ENCODE measurements at regions not wholly inside any gene's neighbourhood (a gene's known extent, or its start where the extent isn't known, plus 50 kb on each side); places are given as distances from the start of the nearest gene placed in this dataset.
"Not testable (repeated sequence)": the region's sequence is repeated elsewhere in the genome, so short reads cannot be mapped to it uniquely, and the experiment has no call there.

DNA sequence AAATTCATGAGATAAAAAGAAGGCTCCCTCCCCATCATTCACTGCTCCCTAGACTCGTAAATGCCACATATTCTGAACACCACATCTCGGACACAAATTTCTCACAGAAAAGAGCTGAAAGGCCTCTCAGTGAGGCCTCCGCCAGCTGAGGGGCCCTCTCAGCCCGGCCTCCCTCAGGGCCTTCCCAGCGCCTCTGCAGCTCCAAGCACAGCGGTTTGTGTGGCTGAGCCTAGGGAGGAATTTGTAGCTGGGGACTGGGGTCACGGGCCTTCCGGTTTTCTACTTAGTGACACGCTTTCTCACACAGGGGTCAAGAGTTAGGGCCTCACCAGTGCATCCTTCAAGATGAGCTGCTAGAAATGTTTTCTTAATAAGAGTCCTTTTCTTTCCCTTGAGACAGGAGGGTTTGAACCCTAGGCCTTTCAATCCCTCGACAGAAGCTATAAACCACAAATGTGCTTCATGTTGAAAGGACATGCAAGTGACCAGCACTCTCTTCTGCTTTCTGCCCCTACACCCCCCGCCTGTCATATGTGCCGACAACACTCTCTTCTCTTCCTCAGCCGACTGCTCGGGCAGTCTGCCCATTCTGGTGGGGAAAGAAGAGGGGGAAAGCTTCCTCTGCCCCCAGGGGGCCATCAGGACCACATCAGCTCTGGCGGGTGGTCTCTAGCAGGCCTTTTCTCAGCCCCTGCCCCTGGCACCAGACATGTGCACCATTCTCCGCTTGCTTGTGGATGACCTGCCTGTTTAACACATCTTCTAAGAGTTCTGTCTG lies 104.9 kb downstream of the CHIC2 start:
- no peak for TF ChIP-seq Cebpa-rat (IDR thresholded peaks at IDR 0.05)
- no peak overlapping the region for H3K27ac ChIP-seq
- no peak overlapping the region for H3K4me2 ChIP-seq
- no peaks in the 10 kb centered on the region for H3K27me3 ChIP-seq
- no peak overlapping the region for H3K4me3 ChIP-seq
- no peaks in the 10 kb centered on the region for H3K9me3 ChIP-seq
- H3K36me3 ChIP-seq, result no peaks in the 10 kb centered on the region
- no peaks in the 10 kb centered on the region for H4K20me1 ChIP-seq
- H3K4me1 ChIP-seq, result no peaks in the 10 kb centered on the region
- no peak overlapping the region for H3K9ac ChIP-seq

DNA sequence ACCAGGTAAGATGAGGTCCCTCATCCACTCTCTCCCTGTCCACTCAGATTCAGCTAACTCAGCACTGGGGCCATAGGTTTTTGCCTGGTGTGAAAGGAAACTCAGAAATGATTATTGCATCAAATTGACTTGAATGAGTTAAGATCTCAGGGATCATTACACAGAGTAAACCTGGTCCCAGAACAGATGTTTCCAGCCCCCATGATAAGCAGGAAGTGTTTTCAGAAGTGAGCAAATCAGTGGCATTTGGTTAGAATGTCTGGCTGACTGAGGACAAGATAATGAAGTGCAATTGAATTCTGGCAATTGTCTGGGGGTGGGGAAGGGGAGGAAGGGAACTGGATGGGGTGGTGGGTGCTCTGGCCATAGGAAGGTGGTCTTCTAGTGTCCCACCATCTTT lies 108.0 kb downstream of the CHIC2 start:
- Histone ChIP-seq H3K27ac (no peak overlapping the region), H3K36me3 (no peaks in the 10 kb centered on the region), H3K9me3 (no peaks in the 10 kb centered on the region), H3K4me2 (no peak overlapping the region), H4K20me1 (no peaks in the 10 kb centered on the region), H3K9ac (no peak overlapping the region), H3K4me3 (no peak overlapping the region), H3K4me1 (no peaks in the 10 kb centered on the region), H3K27me3 (no peaks in the 10 kb centered on the region)
- TF ChIP-seq Cebpa-rat (IDR thresholded peaks at IDR 0.05), result no peak

DNA sequence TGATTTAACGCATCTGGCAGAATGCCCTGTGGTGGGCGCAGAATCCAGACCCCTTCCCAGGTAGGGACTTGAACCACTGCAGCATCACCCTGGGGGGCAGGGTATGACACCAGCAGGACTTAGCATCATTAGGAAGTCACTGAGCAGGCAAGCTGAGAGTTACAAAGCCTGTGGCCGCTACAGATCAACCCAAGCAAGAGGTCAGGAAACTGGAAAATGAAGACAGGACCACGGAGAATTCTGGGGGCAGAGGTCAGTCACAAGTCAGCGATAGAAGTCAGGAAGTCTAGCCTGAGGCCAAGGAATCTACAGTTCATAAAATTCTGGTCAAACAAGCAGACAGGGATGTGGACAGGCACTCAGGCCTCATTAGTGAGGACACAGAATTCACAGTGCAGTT lies 108.4 kb downstream of the CHIC2 start:
- Histone ChIP-seq H3K9me3 (no peaks in the 10 kb centered on the region), H3K4me2 (no peak overlapping the region), H3K4me1 (no peaks in the 10 kb centered on the region), H3K9ac (no peak overlapping the region), H3K36me3 (no peaks in the 10 kb centered on the region), H3K27me3 (no peaks in the 10 kb centered on the region), H3K27ac (no peak overlapping the region), H4K20me1 (no peaks in the 10 kb centered on the region), H3K4me3 (no peak overlapping the region)
- TF ChIP-seq Cebpa-rat (IDR thresholded peaks at IDR 0.05), result no peak

DNA sequence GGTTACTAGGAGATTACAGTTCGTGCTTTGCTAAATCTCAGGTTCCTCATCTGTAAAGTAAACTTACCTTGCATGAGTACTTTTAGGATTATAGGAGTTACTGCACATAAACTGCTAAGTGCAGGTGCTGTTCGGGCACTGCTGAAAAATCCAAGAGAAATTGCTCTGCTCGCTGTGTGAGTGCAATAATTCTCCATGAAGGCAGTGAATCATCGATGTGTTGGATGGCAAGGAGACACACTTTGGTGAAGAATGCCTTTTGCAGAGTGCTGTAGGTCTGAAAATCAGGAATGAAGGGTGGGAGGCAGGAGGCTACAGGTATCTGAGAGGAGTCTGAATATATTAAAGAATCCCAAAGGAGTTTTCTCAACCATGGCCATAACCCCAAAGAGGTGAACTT lies 113.0 kb downstream of the CHIC2 start:
- no peak overlapping the region for H3K9ac ChIP-seq
- H4K20me1 ChIP-seq, result no peaks in the 10 kb centered on the region
- no peaks in the 10 kb centered on the region for H3K36me3 ChIP-seq
- no peaks in the 10 kb centered on the region for H3K27me3 ChIP-seq
- H3K27ac ChIP-seq, result no peak overlapping the region
- H3K4me3 ChIP-seq, result no peak overlapping the region
- no peak for TF ChIP-seq Cebpa-rat (IDR thresholded peaks at IDR 0.05)
- H3K9me3 ChIP-seq, result no peaks in the 10 kb centered on the region
- H3K4me2 ChIP-seq, result no peak overlapping the region
- H3K4me1 ChIP-seq, result no peaks in the 10 kb centered on the region

DNA sequence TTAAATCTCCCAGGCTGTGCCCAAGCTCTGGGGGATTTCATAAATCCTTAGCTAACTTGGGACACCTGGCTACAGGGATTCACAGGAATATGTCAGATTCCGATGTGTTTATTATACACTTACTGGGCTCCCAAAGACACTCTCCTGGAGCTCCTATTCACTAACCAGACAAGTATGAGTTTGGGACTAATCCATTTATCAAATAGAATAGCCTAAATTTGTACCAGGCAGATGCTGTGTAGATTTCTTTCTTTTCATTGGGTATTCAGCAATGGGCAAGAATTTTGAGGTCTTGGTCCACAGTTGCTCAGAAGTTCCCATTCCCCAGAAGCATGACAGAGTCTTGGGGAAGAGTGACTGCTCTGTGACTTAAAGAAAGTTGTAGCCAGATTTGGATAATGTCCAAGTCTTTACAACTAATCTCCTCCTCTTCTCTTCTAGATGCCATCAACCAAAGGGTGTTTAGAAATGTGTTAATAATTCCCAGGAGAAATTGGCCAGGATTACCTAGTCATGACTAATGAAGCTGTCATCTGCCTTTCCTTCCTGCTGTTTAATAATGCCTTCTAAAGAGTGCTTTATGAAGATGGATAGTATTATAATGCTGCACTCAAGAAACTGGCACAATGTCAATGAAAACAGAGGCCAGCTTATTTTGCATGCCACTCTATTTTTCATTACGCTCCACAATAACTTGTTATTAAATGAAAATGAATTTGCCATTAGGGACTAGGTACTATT lies 120.9 kb downstream of the CHIC2 start:
- no peak overlapping the region for H3K27ac ChIP-seq
- no peak overlapping the region for H3K4me3 ChIP-seq
- no peak overlapping the region for H3K9ac ChIP-seq

DNA sequence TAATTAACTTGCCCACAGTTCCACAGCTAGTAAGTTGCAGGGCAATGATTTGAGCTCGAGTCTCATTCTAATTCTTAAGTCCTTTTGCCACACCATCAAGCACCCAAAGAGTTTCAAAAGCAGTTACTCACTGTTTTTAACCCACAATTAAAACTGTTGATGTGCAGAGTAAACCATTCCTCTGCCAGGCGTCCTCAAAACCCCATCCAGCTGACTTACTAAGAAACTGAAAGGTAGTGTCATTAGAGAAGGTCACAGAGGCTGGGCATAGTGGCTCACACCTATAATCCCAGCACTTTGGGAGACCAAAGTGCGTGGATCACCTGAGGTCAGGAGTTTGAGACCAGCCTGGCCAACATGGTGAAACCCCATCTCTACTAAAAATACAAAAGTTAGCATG lies 121.7 kb downstream of the CHIC2 start:
- Histone ChIP-seq H3K27ac (no peak overlapping the region), H3K9ac (no peak overlapping the region), H3K9me3 (peaks cover 19% of the 10 kb centered on the region), H4K20me1 (no peaks in the 10 kb centered on the region), H3K36me3 (no peaks in the 10 kb centered on the region), H3K4me1 (no peaks in the 10 kb centered on the region), H3K27me3 (no peaks in the 10 kb centered on the region), H3K4me2 (no peak overlapping the region), H3K4me3 (no peak overlapping the region)
- TF ChIP-seq Cebpa-rat (IDR thresholded peaks at IDR 0.05), result no peak

More for the DNA sequence above, 120.9 kb downstream of the CHIC2 start:
- Histone ChIP-seq H3K4me1 (no peaks in the 10 kb centered on the region), H4K20me1 (no peaks in the 10 kb centered on the region), H3K4me2 (no peak overlapping the region), H3K9me3 (peaks cover 19% of the 10 kb centered on the region), H3K27me3 (no peaks in the 10 kb centered on the region), H3K36me3 (no peaks in the 10 kb centered on the region)
- TF ChIP-seq Cebpa-rat (IDR thresholded peaks at IDR 0.05), result no peak

DNA sequence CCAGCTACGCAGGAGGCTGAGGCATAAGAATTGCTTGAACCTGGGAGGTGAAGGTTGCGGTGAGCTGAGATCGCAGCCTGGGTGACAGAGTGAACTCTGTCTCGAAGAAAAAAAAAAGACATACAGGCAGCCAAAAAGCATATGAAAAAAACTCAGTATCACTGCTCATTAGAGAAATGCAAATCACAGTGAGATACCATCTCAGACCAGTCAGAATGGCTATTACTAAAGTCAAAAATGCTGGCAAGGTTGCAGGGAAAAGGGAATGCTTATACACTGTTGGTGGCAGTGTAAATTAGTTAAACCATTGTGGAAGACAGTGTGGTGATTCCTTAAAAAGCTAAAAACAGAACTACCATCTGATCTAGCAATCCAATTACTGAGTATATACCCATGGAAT lies 123.1 kb downstream of the CHIC2 start:
- Histone ChIP-seq H3K4me1 (no peaks in the 10 kb centered on the region), H4K20me1 (no peaks in the 10 kb centered on the region), H3K27ac (no peak overlapping the region), H3K9ac (no peak overlapping the region), H3K9me3 (peaks cover 19% of the 10 kb centered on the region), H3K27me3 (no peaks in the 10 kb centered on the region), H3K4me2 (no peak overlapping the region), H3K4me3 (no peak overlapping the region), H3K36me3 (no peaks in the 10 kb centered on the region)
- no peak for TF ChIP-seq Cebpa-rat (IDR thresholded peaks at IDR 0.05)

DNA sequence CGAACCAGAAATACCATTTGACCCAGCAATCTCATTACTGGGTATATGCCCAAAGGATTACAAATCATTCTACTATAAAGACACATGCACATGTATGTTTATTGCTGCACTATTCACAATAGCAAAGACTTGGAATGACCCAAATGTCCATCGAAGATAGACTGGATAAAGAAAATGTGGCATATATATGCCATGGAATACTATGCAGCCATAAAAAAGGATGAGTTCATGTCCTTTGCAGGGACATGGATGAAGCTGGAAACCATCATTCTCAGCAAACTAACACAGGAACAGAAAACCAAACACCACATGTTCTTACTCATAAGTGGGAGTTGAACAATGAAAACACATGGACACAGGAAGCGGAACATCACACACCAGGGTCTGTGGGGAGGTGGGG lies 124.5 kb downstream of the CHIC2 start:
- not testable (repeated sequence) for H3K36me3 ChIP-seq

DNA sequence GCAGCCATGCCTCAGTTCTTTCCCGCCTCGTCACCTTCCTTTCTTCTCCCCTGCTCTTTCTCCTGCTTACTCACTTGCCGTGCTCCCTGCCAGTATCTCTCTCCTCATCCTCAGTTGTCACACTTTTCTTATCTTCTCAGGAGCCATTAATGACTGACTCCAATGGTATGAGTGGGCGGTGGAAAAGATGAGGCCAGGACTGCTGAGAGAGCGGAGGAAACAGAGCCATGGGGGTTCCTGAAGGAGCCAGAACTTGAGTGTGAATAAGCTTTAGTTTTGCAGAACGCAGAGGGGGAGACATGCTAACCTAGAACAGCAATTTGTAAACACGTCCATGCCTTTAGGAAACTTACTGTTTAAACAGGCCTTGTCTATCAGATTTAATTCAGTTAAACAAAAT lies 126.5 kb downstream of the CHIC2 start:
- Histone ChIP-seq H3K4me2 (no peak overlapping the region), H3K27me3 (no peaks in the 10 kb centered on the region), H3K4me1 (no peaks in the 10 kb centered on the region), H3K36me3 (no peaks in the 10 kb centered on the region), H3K9me3 (peaks cover 26% of the 10 kb centered on the region), H4K20me1 (no peaks in the 10 kb centered on the region), H3K4me3 (no peak overlapping the region), H3K27ac (no peak overlapping the region), H3K9ac (no peak overlapping the region)
- TF ChIP-seq Cebpa-rat (IDR thresholded peaks at IDR 0.05), result no peak

More for the DNA sequence above, 124.5 kb downstream of the CHIC2 start:
- not testable (repeated sequence) for H3K9ac ChIP-seq, H3K4me2 ChIP-seq, H3K4me1 ChIP-seq, H3K27ac ChIP-seq, H4K20me1 ChIP-seq, H3K27me3 ChIP-seq, H3K4me3 ChIP-seq
- H3K9me3 ChIP-seq, result peaks cover 19% of the 10 kb centered on the region

DNA sequence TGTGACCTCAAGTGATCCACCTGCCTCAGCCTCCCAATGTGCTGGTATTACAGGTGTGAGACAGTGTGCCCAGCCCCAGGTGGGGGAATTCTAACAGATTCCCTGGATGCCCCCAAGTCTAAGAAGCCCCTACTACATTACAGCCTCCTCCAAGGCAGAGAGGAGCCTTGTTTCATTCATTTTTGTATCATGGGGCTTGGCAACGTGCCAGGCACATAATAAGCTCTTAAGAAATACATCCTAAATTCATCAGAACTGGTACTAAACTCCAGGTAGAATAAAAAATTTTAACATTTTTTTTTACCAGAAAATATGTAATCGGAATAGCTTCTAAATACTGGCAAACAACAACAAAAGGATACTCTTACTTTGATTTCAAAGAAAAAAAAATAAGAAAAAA lies 127.1 kb downstream of the CHIC2 start:
- H3K4me1 ChIP-seq, result no peaks in the 10 kb centered on the region
- TF ChIP-seq Cebpa-rat (IDR thresholded peaks at IDR 0.05), result no peak
- H3K4me2 ChIP-seq, result no peak overlapping the region
- H3K9ac ChIP-seq, result no peak overlapping the region
- no peaks in the 10 kb centered on the region for H3K36me3 ChIP-seq
- H3K27me3 ChIP-seq, result no peaks in the 10 kb centered on the region
- H3K4me3 ChIP-seq, result no peak overlapping the region
- H4K20me1 ChIP-seq, result no peaks in the 10 kb centered on the region
- H3K27ac ChIP-seq, result no peak overlapping the region
- H3K9me3 ChIP-seq, result peaks cover 26% of the 10 kb centered on the region

All from BLaER1 (cell line).